Left renal pelvis (tissue), 4 donors: ENCODE measurements at regions not wholly inside any gene's neighbourhood (a gene's known extent, or its start where the extent isn't known, plus 50 kb on each side); places are given as distances from the start of the nearest gene placed in this dataset.
"Not testable (repeated sequence)": the region's sequence is repeated elsewhere in the genome, so short reads cannot be mapped to it uniquely, and the experiment has no call there.

Source experiments
- DNase-seq, 4 donors: peaks; one replicate each; pipeline ENCODE4 v3.0.0-alpha.2; 2013; ENCODE audit warnings: low read depth in 4 of 4, low spot score in 3 of 4

DNA sequence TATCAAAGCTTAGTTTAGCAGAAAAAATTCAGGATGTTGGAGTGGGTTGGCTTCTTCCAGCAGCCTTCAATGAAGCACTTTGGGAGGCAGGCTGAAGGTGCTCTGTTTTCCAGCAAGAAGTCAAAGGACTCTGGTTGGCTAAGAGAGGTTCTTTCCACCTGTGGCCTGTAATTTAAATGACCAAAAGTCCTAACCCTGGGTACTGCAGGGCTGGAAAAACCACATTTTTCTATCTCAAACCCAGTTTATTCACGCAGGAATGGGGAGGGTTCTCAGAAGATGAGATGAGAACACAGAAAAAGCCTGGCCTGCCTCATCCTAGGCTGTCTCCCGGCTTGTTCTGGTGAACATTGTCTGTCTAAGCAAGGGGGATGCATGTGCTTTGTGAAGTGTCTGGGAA, 68.6 kb upstream of the ZFHX3 start:
- no peak for DNase-seq

DNA sequence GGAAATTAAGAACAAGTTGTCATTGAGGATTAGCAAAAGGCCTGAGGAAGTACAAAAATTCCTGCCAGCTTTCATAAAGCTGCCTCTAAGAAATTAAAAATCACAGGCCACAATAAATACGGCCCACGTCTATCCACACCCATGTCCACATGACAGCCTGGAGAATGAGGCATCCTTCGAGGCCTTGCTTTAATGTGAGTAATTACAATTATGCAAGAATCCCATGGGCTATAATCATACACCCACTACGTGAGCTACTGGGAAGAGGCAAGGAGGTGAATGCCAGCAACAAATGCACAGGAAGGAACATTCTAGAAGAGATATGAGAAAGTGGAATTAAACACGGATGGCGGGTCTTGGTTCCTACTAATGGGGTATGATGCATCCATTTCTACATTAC, 65.4 kb upstream of the ZFHX3 start:
- DNase-seq = no peak

DNA sequence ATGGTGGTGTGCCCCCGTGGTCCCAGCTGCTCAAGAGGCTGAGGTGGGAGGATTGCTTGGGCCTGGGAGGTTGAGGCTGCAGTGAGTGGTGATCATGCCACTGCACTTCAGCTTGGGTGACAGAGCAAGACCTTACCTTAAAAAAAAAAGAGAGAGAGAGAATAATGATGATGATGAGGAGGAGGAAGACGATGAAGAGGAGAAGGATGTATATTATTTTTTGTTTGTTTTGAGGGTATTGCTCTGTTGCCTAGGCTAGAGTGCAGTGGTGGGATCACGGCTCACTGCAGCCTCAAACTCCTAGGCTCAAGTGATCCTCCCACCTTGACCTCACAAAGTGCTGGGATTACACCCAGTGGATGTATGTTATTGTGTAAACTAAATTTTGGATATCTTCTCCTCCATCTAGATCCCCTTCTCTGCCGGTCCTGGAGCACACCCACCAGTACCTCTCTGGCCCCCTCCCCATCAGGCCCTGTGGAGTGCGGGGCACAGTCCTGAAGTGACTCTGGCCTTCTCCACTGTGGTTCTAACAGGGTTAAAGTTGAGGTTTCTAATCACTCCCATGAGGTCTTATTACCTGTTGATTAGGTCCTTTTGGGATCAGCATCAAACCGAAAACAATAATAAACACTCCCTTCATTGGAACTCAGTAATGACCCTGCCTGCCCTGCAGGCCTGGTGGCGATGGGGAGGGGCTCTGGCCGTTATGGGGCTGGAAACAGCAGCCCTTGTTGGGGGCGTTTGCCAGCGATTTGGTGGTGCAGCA, 60.5 kb upstream of the ZFHX3 start:
- no peak for DNase-seq

DNA sequence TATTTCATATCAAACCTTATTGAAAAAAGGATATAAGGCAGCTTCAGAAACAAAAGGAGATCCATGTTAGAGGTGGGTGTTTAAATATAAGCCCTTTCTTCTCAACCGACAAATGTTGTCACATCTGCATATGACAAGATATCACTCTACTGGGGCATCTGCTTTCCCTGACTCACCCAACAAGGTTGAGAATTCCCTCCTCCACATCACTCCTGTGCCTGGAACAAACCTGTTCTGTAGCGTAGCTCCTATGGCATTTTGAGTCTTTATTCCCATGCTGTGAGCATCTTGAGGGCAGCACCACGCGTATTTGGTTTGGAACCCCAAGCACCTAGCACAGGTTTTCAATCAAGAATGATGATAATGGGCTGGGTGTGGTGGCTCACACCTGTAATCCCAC, 59.4 kb upstream of the ZFHX3 start:
- no peak for DNase-seq

DNA sequence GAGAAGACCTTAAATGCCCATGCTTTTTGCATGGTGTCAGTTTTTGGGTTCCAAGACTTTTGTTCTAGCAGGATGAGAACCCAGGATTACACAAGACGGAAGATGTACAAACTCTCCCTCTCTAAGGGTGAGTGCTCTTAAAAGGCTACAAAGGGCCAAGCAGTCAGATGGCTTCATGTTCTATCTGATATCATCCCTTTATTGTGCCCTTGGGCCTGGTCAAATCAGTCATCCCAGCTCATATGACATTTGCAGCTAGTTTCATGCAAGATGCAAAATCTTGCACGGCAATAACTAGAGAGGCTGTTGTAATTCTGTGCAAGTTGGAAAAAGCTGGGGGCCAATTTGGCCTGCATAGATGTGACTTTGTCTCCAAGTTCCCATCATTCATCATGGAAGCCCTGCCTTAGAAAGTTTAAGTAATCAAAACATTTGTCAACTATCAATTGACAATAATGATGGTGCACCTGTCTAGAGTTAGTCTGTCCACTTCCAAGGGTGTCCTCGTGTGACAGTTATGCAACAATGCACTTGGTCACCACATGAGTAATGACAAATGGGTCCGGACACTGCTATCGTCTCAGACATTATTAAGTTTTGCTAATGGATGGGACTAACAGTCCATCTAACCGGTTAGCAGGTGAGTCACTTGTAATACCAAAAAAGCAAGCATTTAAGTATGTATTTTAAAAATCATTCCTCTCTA, 58.6 kb upstream of the ZFHX3 start:
- DNase-seq = no peak

DNA sequence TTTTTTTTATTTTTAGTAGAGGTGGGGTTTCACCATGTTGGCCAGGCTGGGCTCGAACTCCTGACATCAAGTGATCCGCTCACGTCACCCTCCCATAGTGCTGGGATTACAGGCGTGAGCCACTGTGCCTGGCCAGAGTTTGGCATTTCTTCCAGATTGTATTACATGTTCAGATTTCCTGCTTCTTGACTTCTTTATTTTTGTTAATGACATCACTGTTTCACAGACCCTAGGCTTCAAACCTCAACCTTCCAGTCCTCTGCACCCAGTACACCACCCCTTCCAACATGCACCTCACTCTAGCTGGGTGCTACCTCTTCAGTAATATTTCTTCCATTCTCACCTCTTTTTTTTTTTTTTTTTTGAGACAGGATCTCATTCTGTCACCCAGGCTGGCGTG, 53.6 kb upstream of the ZFHX3 start:
- no peak for DNase-seq

DNA sequence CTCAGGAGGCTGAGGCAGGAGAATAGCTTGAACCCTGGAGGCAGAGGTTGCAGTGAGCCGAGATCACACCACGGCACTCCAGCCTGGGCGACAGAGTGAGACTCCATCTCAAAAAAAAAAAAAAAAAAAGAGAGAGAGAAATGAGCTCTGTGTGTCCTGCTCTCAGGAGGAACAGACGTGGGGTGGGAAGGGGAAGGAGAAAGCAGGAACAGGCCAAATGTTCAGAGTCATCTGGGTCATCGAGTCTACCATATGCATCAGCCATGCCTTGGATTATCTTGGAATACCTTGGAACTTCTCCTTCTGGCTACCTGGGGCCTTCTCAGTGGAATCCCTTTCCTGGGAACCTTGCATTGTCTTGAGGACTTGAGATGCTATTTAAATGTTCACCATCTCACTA, 51.7 kb upstream of the ZFHX3 start:
- not testable (repeated sequence) for DNase-seq
